ENCODE measurements at regions not wholly inside any gene's neighbourhood (a gene's known extent, or its start where the extent isn't known, plus 50 kb on each side); places are given as distances from the start of the nearest gene placed in this dataset.

DNA sequence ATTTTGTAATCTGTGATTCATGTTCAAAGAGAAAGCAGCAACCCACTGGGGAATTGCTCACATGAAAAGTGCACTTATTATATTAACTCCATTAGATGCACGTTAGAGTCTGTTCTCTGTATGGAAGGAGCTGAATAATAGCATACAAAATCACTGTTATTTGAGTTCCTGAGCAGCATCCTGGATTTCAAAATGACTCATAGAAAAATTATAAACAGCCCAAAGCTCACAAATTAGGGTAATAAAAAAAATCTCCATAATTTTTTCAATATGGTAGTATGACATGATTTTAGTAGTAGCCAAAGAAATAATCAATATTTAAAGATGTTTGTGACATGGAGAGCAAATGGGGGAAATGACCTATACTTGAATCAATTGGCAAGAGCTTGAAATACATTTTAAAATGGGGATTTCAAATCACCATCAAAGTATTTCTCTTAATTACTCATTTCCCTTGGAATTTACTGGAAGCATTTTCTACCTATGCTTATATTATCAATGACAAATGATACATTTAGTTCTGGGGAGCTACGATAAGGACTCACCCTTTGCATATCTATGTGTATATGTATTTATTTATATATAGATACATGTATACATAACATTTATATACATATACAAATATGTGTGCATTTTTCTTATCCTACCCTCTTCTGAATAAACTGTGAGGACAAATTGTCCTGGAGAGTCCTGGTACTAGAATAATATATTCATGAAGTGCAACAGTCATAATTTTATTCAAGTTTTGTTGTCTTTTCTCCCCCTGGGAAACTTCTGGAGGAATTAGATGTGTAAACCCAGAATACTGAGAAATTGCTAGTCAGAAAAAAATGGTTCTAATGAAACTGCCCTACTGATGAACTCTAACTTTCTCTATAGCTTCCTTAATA lies 116.3 kb downstream of the RPL22L1 start:
- Histone ChIP-seq H3K9me3 (ENCODE audit: low read depth, low read length) (no peaks in the 10 kb centered on the region), H3K9ac (ENCODE audit: insufficient read length) (no peak overlapping the region), H3K36me3 (ENCODE audit: insufficient read depth, low read length) (no peaks in the 10 kb centered on the region), H3K4me3 (no peak overlapping the region), H3K27ac (no peak overlapping the region)
- TF ChIP-seq EZH2 (IDR thresholded peaks at IDR 0.05) (no peak), POLR2AphosphoS5 (IDR thresholded peaks at IDR 0.05; ENCODE audit: borderline replicate concordance, low read depth, low read length) (no peak), FOXP2 (optimal IDR thresholded peaks at IDR 0.05; ENCODE audit: control extremely low read depth, extremely low read length, insufficient read depth) (no peak)
- no peak for DNase-seq (ENCODE audit: low read depth, low spot score)

DNA sequence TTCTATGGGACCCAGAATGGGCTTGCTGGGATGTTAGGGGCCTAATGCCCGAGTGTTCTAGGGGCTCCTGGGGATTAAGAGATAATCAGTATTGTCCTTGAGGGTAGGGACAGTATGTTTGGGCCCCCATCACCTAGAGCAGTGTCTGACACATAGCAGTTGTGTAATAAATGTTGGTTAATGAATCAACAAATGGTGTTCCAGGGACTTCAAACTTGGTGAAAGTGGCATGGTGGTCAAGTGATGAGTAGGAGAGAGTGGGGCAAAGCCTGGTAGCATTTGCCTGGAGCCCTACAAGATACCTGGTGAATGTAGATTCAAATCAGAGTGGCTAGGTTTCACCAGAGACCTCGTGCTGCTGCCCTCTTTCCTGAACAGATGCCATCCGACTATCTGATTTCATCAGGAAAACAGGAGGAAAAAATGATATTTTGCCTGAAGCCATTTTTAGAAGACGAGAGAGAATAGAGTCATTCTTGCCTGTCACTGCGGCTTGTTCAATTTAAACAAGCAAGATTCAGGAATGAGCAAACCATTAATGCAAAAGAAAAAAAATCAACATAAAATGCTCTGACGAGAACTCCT lies 117.3 kb downstream of the RPL22L1 start:
- Histone ChIP-seq H3K27ac (peak overlapping the region; percentile 89; the same call in 1 of the 2 replicates), H3K9ac (ENCODE audit: insufficient read length) (no peak overlapping the region), H3K4me3 (peak overlapping the region; percentile 38), H3K9me3 (ENCODE audit: low read depth, low read length) (no peaks in the 10 kb centered on the region), H3K36me3 (ENCODE audit: insufficient read depth, low read length) (no peaks in the 10 kb centered on the region)
- no peak for TF ChIP-seq POLR2AphosphoS5 (IDR thresholded peaks at IDR 0.05; ENCODE audit: borderline replicate concordance, low read depth, low read length)
- no peak for TF ChIP-seq FOXP2 (optimal IDR thresholded peaks at IDR 0.05; ENCODE audit: control extremely low read depth, extremely low read length, insufficient read depth)
- TF ChIP-seq EZH2 (IDR thresholded peaks at IDR 0.05), result no peak
- no peak for DNase-seq (ENCODE audit: low read depth, low spot score)

DNA sequence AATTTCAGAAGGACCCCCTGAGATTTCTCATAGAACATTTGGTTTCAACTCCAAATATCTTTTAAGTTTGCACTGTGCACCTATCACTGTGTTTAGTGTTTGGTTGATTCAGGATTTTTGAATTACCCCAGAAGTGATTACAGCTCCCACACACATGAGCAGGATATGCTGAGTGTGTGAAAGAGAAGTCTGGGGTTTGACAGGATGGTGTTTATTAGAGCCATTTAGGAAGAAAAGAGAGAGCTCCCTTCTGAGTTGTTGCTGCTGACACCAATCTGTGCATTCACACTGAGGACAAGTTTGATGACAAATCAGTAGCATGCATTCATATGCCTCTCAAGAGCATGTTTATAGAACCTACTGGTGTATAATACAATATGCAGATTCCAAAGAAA lies 118.1 kb downstream of the RPL22L1 start:
- no peak for DNase-seq (ENCODE audit: low read depth, low spot score)
- no peak overlapping the region for H3K9ac ChIP-seq (ENCODE audit: insufficient read length)
- no peaks in the 10 kb centered on the region for H3K9me3 ChIP-seq (ENCODE audit: low read depth, low read length)
- no peaks in the 10 kb centered on the region for H3K36me3 ChIP-seq (ENCODE audit: insufficient read depth, low read length)
- H3K4me3 ChIP-seq, result peak overlapping the region; percentile 38
- H3K27ac ChIP-seq, result peak overlapping the region; percentile 89; the same call in 1 of the 2 replicates
- TF ChIP-seq FOXP2 (optimal IDR thresholded peaks at IDR 0.05; ENCODE audit: control extremely low read depth, extremely low read length, insufficient read depth) (no peak), POLR2AphosphoS5 (IDR thresholded peaks at IDR 0.05; ENCODE audit: borderline replicate concordance, low read depth, low read length) (no peak; the same call in 1 of the 2 replicates), EZH2 (IDR thresholded peaks at IDR 0.05) (no peak)

DNA sequence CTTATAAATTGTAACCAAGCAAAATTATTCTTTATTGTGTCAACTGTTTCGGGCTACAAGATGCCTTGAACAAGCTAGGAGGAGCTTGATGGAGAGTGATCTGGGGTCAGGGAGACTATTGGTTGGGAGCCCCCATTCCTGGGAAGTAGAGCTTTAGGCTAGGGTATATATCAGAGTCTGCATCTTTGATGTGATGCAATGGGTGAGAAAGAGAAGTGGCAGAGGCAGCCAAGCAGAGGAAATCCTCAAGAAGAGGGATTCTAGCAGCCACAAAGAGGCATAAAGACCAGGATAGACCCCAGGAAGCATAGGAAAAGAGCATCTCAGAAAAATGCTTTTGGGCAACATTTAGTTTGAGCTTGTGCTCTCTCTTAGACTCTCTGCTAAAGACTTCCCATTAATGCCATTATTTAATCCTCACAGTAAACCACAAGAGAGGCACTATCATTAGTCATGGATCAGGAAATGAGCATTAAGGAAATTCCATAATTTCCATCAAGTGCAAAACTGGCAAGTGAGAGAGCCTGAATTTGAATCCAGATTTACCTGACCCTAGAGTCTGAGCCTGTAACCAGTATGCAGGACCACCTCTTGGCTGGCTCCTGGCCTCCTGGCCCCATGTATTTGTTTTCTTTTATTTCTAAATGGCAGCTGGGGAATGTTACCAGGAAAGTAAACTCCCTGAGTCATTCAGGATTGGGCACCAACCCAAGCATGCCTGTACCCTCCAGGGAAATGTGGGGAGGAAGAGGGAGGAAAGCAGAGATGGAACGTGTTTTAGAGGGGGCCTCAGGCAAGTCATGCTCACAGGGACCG lies 118.7 kb downstream of the RPL22L1 start:
- H3K36me3 ChIP-seq (ENCODE audit: insufficient read depth, low read length), result no peaks in the 10 kb centered on the region
- H3K27ac ChIP-seq, result peak overlapping the region; percentile 89
- peak; percentile 95 for DNase-seq (ENCODE audit: low read depth, low spot score)
- H3K9ac ChIP-seq (ENCODE audit: insufficient read length), result no peak overlapping the region
- H3K9me3 ChIP-seq (ENCODE audit: low read depth, low read length), result no peaks in the 10 kb centered on the region
- peak overlapping the region; percentile 38 for H3K4me3 ChIP-seq
- TF ChIP-seq POLR2AphosphoS5 (IDR thresholded peaks at IDR 0.05; ENCODE audit: borderline replicate concordance, low read depth, low read length) (peak; percentile 65; the same call in 1 of the 2 replicates), EZH2 (IDR thresholded peaks at IDR 0.05) (no peak), FOXP2 (optimal IDR thresholded peaks at IDR 0.05; ENCODE audit: control extremely low read depth, extremely low read length, insufficient read depth) (peak; percentile 19)

DNA sequence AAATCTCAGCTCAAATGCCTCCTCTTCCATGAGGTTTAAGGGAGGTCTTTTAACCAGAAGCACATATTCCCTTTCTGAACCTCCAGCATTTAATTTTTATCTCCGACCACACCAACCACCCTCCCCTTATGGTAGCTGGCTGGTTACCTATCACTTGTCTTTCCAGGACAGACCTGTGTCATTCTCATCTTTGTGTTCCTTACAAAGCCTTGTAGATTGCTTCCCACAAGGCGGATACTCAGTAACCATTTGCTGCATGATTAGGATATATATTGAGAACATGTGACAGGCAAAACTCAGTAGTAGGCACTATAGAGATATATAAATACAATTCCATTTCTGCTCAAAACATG lies 119.5 kb downstream of the RPL22L1 start:
- Histone ChIP-seq H3K36me3 (ENCODE audit: insufficient read depth, low read length) (no peaks in the 10 kb centered on the region), H3K4me3 (peak overlapping the region; percentile 21), H3K27ac (peak overlapping the region; percentile 89; the same call in 1 of the 2 replicates), H3K9me3 (ENCODE audit: low read depth, low read length) (no peaks in the 10 kb centered on the region), H3K9ac (ENCODE audit: insufficient read length) (no peak overlapping the region)
- TF ChIP-seq EZH2 (IDR thresholded peaks at IDR 0.05) (no peak), FOXP2 (optimal IDR thresholded peaks at IDR 0.05; ENCODE audit: control extremely low read depth, extremely low read length, insufficient read depth) (no peak), POLR2AphosphoS5 (IDR thresholded peaks at IDR 0.05; ENCODE audit: borderline replicate concordance, low read depth, low read length) (no peak)
- no peak for DNase-seq (ENCODE audit: low read depth, low spot score)

DNA sequence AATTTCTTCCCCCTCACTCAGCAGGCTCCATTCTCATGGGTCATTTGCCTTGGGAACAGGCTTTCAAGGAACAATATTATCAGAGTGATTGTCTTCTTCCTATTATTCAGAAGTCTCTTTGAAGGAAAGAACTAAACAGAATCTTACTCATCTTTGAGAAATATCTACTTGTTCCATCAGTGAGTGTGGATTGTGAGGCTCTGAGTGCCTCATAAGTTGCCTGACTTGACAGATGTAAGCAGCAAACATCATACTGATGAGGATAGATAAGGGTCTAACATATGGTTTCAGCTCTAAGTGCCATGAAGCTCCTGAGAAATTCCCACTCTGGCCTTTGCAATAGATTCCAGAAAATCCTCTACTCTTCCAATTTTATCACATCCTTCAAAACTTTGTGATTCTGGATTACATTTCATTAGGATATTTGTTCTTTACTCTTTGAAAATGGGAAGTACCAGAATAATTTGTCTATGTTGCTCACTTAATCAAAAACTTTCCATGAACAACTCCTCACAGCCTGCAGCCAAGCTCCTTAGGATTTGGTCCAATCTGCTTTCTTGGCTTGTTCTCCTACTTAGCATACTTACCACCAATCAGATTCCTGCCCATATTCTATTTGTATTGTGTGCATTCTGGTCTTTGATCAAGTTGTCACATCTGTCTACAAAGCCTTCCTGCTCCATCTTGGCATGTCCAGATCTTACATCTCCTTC lies 120.1 kb downstream of the RPL22L1 start:
- H3K27ac ChIP-seq, result no peak overlapping the region
- H3K9ac ChIP-seq (ENCODE audit: insufficient read length), result no peak overlapping the region
- peak overlapping the region; percentile 21; the same call in 1 of the 2 replicates for H3K4me3 ChIP-seq
- H3K36me3 ChIP-seq (ENCODE audit: insufficient read depth, low read length), result no peaks in the 10 kb centered on the region
- no peak for DNase-seq (ENCODE audit: low read depth, low spot score)
- TF ChIP-seq EZH2 (IDR thresholded peaks at IDR 0.05), result no peak
- TF ChIP-seq POLR2AphosphoS5 (IDR thresholded peaks at IDR 0.05; ENCODE audit: borderline replicate concordance, low read depth, low read length), result no peak
- TF ChIP-seq FOXP2 (optimal IDR thresholded peaks at IDR 0.05; ENCODE audit: control extremely low read depth, extremely low read length, insufficient read depth), result no peak
- H3K9me3 ChIP-seq (ENCODE audit: low read depth, low read length), result no peaks in the 10 kb centered on the region

DNA sequence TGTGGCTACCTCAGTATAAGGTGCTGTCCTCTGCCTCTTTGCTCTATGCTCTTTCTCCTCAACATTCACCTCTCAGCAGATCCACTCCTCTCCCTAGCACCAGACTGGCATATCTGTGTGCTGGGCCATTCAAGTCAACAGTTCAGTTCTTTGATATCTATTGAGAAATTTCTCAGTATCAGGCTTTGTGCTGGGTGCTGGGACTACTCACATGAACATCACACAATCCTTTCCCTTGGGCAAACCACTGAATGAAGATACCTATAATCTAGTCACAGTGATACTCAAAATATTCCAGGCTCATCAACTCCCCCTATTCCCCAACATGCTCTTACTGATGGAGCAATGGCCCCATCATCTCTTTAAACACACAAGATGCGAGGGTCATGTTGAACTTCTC lies 120.8 kb downstream of the RPL22L1 start:
- TF ChIP-seq POLR2AphosphoS5 (IDR thresholded peaks at IDR 0.05; ENCODE audit: borderline replicate concordance, low read depth, low read length), result no peak
- TF ChIP-seq EZH2 (IDR thresholded peaks at IDR 0.05), result no peak
- no peak for TF ChIP-seq FOXP2 (optimal IDR thresholded peaks at IDR 0.05; ENCODE audit: control extremely low read depth, extremely low read length, insufficient read depth)
- Histone ChIP-seq H3K9me3 (ENCODE audit: low read depth, low read length) (no peaks in the 10 kb centered on the region), H3K36me3 (ENCODE audit: insufficient read depth, low read length) (no peaks in the 10 kb centered on the region), H3K27ac (no peak overlapping the region), H3K9ac (ENCODE audit: insufficient read length) (no peak overlapping the region), H3K4me3 (no peak overlapping the region)
- DNase-seq (ENCODE audit: low read depth, low spot score), result no peak
